ENCODE measurements at regions not wholly inside any gene's neighbourhood (a gene's known extent, or its start where the extent isn't known, plus 50 kb on each side); places are given as distances from the start of the nearest gene placed in this dataset.
"Not testable (repeated sequence)": the region's sequence is repeated elsewhere in the genome, so short reads cannot be mapped to it uniquely, and the experiment has no call there.

GRCh38 chr7:56697058-56697457, 435.2 kb downstream of the ZNF479 start:
- DNase-seq (ENCODE audit: low spot score): not testable (repeated sequence)

DNA sequence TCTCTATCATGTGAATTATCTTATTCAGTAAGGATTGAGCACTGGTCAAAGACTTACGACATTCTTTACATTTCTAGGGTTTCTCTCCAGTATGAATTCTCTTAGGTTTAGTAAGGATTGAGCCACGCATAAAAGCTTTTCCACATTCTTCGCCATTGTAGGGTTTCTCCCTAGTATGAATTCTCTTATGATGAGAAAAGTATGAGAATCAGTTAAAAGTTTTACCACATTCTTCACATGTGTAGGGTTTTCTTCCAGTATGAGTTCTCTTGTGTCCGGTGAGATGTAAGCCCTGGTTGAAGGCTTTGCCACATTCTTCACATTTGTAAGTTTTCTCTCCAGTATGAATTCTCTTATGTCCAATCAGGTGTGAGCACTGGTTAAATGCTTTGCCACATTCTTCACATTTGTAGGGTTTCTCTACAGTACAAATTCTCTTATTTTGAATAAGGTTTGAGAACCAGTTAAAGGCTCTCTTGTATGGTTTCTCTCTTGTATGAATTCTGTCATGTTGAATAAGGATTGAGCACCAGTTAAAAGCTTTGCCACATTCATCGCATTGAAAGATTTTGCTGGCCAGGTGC, 445.9 kb downstream of the ZNF479 start:
- no peak for DNase-seq (ENCODE audit: low spot score)

GRCh38 chr7:56639173-56639746, 493.0 kb downstream of the ZNF479 start:
- DNase-seq (ENCODE audit: low spot score): no peak

DNA sequence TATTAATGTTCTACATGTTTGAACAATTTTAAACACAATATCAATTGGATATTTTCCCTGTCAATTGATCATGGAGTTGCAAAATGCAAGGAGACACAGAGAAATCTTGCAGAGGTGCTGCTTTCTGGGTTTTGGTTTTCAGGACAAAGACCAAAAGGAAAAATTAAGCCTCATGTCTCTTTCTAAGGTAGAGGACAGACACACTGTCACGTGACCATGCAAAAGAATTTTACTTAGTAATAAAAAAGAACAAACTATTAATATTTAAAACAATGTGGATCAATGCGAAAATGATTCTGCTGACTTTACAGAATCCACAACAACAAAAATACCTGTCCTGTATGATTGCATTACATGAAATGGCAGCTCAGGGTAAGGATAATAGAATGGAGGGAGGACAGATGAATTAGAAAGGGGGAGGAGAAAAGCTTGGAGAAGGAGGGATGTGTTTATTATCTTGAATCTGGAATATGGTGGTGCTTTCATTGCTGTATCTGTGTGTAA, 493.7 kb upstream of the NUPR2 start:
- no peak for DNase-seq (ENCODE audit: low spot score)

GRCh38 chr7:56605146-56605545, 488.9 kb upstream of the NUPR2 start:
- no peak for DNase-seq (ENCODE audit: low spot score)

DNA sequence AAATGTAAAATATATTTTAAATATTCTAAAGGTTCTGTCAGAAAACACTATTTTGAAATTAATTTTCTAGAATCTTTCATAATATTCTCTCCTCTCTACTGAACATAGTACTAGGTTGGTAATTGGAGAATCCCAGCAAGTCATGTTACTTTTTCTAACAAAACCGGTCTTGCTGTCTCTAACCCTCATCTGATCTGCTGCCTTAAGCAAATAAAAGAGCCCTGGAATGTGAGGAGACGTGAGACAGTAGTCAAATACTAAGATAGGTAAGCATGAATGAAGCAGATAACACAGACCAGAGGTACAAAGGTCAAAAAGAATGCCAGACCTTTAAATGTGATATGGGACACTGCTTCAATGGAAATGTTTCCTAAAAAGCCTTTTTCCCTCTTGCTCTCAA, 462.4 kb upstream of the NUPR2 start:
- no peak for DNase-seq (ENCODE audit: low spot score)

GRCh38 chr7:56570968-56571367, 454.8 kb upstream of the NUPR2 start:
- no peak for DNase-seq (ENCODE audit: low spot score)

GRCh38 chr7:56538541-56539429, 422.6 kb upstream of the NUPR2 start:
- no peak for DNase-seq (ENCODE audit: low spot score)

DNA sequence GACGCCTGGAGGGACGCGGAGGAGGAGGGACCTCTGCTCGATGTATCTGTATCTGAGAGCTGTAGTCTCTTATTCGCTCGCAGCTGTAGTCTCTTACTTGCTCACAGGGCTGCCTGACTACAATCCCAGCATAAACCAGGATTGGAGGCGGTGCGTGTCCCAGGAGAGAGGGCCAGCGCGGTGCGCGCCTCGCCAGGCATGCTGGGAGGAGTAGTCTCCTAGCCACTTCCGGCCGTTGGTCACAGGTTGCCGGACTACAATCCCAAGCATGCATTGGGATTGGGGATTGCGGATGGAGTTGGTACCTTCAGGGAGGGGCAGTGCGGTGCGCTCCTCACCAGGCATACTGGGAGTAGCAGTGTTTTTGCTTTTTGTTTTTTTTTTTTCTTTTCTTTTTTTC, 421.7 kb upstream of the NUPR2 start:
- DNase-seq (ENCODE audit: low spot score): no peak

- no peak for DNase-seq (ENCODE audit: low spot score)
These were observed 421.3 kb upstream of the NUPR2 start for GRCh38 chr7:56537477-56537876.

DNA sequence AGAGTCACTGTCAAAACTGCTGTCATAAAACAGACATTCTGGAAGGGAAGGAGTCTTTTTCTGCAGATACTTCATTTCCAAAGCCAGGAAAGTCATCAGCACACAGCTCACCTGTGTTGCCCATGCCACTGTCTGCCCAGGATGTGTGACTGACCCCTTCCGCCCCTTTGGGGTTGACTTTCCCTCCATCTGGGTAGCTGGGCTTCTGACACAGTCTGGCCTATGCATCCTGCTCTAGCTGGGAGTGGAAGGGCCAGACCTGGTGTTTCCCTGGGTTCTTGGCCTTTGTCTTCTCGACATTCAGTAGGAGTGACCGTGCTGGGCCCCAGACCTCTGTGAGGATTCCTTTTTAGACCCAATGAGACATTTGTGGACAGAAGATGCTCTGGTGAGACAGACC, 378.9 kb upstream of the NUPR2 start:
- DNase-seq (ENCODE audit: low spot score): no peak

- no peak for DNase-seq (ENCODE audit: low spot score)
These were observed 377.7 kb upstream of the NUPR2 start for GRCh38 chr7:56493704-56494450.

- DNase-seq (ENCODE audit: low spot score): no peak
These were observed 377.0 kb upstream of the NUPR2 start for GRCh38 chr7:56493196-56493595.

GRCh38 chr7:56491636-56492425, 375.6 kb upstream of the NUPR2 start:
- no peak for DNase-seq (ENCODE audit: low spot score)

DNA sequence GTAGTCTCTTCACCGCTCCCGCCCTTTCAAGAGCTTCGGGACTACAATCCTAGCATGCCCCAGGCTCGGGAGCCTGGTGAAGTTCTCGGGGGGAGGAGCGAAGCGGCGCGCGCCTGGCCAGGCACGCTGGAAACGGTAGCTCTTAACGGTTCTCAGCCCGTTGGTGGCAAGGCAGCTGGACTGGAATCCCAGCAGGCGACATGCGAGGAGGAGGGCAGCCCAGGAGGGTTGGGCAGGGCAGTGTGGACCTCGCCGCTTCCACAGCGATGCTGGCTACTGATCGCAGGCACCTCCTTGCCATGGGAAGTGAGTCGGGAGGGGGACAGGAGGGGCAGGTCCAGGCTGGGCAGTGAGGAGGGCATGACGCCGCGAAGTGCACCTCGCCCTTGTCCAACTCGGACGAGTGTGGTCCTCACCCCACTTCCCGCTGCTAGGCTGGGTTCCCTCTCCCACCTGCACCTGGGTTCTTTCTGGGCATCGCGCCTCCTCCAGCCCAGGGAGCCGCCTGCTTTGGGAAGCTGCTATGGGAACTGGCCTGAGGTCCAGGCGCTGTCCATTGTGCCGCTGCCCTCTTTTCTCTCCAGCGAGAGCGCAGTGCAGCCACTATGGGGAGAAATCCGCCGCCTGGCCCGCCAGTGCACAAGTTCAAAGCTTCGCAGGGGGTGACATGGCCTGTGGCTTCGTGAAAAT, 367.8 kb upstream of the NUPR2 start:
- no peak for DNase-seq (ENCODE audit: low spot score)

DNA sequence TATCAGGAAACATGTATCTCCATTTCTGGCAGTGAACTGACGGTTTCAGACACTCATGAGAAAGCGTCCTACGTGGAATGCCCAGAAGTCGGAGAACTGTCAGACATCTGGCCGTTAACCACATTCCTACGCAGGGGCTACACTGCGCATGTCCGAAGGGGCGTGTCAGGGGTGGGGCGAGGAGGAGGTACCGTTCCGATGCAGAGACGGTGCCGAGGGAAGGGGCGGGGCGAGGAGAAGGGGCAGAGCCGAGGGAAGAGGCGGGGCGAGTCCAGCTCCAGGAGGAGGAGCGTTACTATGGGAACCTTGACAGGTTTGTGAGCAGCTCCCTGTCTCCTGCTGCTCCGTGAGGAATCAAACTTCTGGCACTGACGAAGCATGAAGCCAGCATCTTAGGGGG, 366.9 kb upstream of the NUPR2 start:
- no peak for DNase-seq (ENCODE audit: low spot score)

- no peak for DNase-seq (ENCODE audit: low spot score)
These were observed 363.5 kb upstream of the NUPR2 start for GRCh38 chr7:56479748-56480147.

DNA sequence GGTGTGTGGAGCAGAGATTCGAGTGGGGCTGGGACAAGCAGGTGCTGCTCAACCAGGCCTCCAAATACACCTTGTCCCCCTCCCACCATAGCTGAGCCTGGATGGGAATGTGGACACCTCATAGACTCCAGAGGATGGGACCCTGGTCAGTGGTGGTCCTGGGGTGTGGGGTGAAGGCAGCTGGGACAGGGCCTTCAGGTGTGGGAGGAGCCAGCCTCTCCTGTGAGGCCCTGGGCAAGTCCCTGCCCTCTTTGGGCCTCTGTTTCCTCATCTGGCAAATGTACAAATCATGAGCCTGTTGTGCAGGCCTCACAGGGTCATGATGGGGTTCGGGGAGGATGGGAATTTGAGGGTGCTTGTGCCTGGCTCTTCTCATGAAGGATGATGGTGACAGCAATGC, 362.9 kb upstream of the NUPR2 start:
- DNase-seq (ENCODE audit: low spot score): no peak

- no peak for DNase-seq (ENCODE audit: low spot score)
These were observed 358.1 kb upstream of the NUPR2 start for GRCh38 chr7:56474271-56474670.

DNA sequence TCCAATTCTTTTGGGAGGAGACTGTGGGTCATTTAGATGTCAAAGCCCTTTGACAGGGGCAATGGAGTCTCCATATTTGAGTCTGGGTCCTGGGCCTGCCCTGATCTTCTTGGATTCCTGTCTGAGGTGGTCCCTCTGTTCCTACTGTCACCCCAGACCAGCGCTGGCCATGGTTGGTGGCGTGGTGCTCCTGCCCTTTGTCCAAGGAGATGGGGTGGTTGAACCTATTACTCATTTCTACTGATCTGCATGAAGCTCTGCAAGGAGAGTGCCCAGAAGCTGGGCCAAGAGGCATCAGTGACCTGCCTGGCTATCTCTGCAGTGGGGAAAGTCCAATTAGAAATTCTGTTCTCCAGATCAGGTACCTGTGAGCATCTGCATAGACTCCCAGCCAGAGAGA, 355.6 kb upstream of the NUPR2 start:
- DNase-seq (ENCODE audit: low spot score): no peak
